HG03060 (cell line): ENCODE measurements at regions not wholly inside any gene's neighbourhood (a gene's known extent, or its start where the extent isn't known, plus 50 kb on each side); places are given as distances from the start of the nearest gene placed in this dataset.
"Not testable (repeated sequence)": the region's sequence is repeated elsewhere in the genome, so short reads cannot be mapped to it uniquely, and the experiment has no call there.

Source experiments
- ATAC-seq: cut with Tn5 transposase; IDR thresholded peaks from one replicate; pipeline ENCODE4 v1.9.1; 2021; ENCODE audit warnings: low read depth, moderate number of reproducible peaks; ENCODE audit not compliant: unreplicated experiment

DNA sequence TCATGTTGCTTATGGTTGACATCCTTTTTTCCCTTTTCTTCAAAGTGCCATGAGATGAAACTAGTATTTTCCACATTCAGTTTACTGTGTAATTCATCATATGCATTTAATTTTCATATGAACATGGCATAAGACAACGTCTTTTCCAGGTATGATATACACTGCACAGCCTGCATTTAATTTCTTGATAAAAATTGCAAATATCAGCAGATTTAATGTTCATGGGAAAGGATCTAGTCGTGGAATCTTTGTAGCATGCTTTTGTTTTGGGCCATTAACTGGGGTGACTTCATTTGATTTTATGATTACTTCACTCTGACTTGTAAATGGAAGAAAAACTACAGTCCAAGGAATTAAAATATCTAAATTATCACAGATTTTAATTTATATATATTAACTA is 837.3 kb downstream of the IPMK start:
- ATAC-seq: no peak

- ATAC-seq: no peak
These were observed 846.8 kb downstream of the IPMK start for GRCh38 chr10:57420881-57421280.

DNA sequence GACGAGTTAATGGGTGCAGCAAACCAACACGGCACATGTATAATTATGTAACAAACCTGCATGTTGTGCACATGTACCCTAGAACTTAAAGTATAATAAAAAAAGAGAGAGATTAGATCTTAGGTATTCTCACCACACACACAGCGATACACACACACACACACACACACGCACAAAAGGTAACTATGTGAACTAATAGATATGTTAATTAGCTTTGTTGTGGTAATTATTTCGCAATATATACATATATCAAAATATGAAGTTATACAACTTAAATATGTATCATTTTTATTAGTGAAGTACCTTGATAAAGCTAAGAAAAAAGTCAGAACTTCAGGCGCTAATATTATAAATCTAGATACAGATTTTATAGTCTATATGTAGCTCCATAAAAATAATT is 849.2 kb downstream of the IPMK start:
- no peak for ATAC-seq

GRCh38 chr10:57395923-57396322 is 871.8 kb downstream of the IPMK start:
- ATAC-seq: no peak

- ATAC-seq: no peak
These were observed 900.3 kb downstream of the IPMK start for GRCh38 chr10:57367412-57367811.

- peak; percentile 65 for ATAC-seq
These were observed 904.9 kb downstream of the IPMK start for GRCh38 chr10:57362811-57363210.

GRCh38 chr10:57353403-57354003 is 914.2 kb downstream of the IPMK start:
- no peak for ATAC-seq

DNA sequence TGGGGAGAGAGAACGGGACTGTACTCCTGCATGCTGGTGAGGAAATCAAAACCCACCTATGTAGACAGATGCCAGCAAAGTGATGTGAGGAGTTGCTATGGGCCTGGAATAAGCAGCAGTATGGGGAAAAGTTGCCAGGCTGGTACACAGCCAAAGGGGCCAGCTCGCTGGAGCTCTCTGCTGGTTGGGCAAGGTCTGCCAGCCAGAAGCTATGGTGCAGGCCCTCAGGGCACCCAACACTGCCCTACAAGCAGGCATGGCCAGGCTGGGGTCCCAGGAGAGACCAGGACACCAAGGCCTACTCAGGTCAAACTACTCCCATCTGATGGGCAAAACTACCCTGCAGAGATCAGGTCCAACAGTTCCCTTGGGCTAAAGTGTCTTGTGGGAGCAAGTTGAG is 916.6 kb downstream of the IPMK start:
- no peak for ATAC-seq

- ATAC-seq: no peak
These were observed 926.4 kb downstream of the IPMK start for GRCh38 chr10:57341294-57341693.

- ATAC-seq: peak; percentile 67
These were observed 928.7 kb downstream of the IPMK start for GRCh38 chr10:57338823-57339558.

- no peak for ATAC-seq
These were observed 930.8 kb downstream of the IPMK start for GRCh38 chr10:57336865-57337264.

DNA sequence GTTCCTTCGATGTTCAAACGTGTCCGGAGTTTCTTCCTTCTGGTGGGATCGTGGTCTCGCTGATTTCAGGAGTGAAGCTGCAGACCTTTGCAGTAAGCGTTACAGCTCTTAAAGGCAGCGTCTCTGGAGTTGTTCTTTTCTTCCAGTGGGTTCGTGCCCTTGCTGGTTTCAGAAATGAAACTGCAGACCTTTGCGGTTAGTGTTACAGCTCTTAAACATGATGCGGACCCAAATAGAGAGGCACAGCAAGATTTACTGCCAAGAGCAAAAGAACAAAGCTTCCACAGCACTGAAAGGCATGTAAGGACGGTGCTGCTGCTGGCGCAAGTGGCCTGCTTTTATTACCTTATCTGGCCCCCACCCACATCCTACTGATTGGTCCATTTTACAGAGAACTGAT is 931.4 kb downstream of the IPMK start:
- no peak for ATAC-seq

- no peak for ATAC-seq
These were observed 933.2 kb downstream of the IPMK start for GRCh38 chr10:57334523-57334922.

GRCh38 chr10:57333880-57334279 is 933.8 kb downstream of the IPMK start:
- ATAC-seq: no peak

DNA sequence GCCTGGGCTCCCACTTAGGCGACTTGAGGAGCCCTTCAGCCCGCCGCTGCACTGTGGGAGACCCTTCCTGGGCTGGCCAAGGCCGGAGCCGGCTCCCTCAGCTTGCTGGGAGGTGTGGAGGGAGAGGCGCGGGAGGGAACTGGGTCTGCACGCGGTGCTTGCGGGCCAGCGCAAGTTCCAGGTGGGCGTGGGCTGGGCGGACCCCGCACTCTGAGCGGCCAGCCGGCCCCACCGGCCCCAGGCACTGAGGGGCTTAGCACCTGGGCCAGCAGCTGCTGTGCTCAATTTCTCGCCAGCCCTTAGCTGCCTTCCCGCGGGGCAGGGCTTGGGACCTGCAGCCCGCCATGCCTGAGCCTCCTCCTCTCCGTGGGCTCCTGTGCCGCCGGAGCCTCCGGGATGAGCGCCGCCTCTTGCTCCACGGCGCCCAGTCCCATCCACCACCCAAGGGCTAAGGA is 946.3 kb downstream of the IPMK start:
- ATAC-seq: not testable (repeated sequence)

GRCh38 chr10:57320416-57320815 is 947.3 kb downstream of the IPMK start:
- no peak for ATAC-seq

DNA sequence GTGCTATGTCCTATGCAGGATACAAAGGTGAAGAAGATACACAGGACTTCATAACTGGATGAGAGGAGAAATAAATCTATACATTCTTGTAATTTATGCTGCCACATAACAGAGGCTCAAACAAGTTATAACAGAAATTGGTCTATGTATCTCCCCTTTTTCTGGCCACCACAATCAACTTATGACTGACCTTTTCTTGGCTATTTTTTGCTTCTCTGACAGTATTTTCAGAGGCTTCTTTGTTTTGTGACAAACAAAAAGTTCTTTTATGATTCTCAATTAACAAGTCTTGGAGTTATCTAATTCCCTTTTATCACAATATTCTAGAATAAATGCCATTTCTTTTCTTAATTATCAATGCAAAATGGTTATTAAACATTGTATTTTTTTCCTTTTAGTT is 953.0 kb upstream of the ZWINT start:
- ATAC-seq: no peak

DNA sequence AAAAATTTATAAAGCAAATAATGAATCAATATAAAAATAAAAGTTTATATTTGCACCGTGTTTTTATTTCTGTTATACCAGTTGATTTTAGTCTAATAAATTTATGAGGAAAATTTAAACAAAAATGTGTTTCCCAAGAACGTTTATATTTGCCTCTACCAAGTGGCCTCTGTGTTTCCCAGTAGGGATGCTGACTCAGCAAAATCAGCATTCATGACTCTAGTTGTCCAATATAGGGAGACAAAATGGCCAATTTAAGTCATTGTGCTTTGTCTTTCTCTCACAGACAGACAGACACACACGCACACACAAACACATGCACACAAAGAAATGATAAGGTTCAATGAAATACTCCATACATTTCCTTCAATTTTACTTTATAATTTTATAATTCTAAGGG is 942.5 kb upstream of the ZWINT start:
- no peak for ATAC-seq

GRCh38 chr10:57300718-57301117 is 939.7 kb upstream of the ZWINT start:
- no peak for ATAC-seq

- ATAC-seq: no peak
These were observed 933.6 kb upstream of the ZWINT start for GRCh38 chr10:57294698-57295097.

GRCh38 chr10:57288754-57289153 is 927.7 kb upstream of the ZWINT start:
- ATAC-seq: no peak

GRCh38 chr10:57262892-57263291 is 901.8 kb upstream of the ZWINT start:
- ATAC-seq: no peak
